DND-41 (cell line): ENCODE measurements at regions not wholly inside any gene's neighbourhood (a gene's known extent, or its start where the extent isn't known, plus 50 kb on each side); places are given as distances from the start of the nearest gene placed in this dataset.

Experiments
- ATAC-seq: fragments of 200-7000 bp; cut with Tn5 transposase; 3 replicates; pipeline ENCODE4 v1.9.1; 2021; ENCODE audit warnings: low read depth; ENCODE audit not compliant: insufficient read depth
- DNase-seq: peaks from one replicate; pipeline ENCODE4 v3.0.0-alpha.2; 2020
- H2AFZ ChIP-seq: 2 replicates; pipeline ENCODE4 v1.6.0; 2012; ENCODE audit warnings: low read depth, low read length
- H3K27ac ChIP-seq: 2 replicates; pipeline ENCODE4 v1.5.1; 2012; ENCODE audit warnings: low read length, inconsistent platforms
- H3K27me3 ChIP-seq: fragments of 200-600 bp; sonication (generic); 2 replicates; pipeline ENCODE4 v1.6.0; 2012; ENCODE audit warnings: low read length, mild to moderate bottlenecking, inconsistent platforms; ENCODE audit not compliant: insufficient read depth, poor library complexity
- H3K36me3 ChIP-seq: 2 replicates; pipeline ENCODE4 v1.5.1; 2012; ENCODE audit warnings: low read length, inconsistent platforms; ENCODE audit not compliant: insufficient read depth
- H3K4me1 ChIP-seq: 2 replicates; pipeline ENCODE4 v1.5.1; 2012; ENCODE audit warnings: mild to moderate bottlenecking, low read length; ENCODE audit not compliant: insufficient read depth
- H3K4me2 ChIP-seq: 2 replicates; pipeline ENCODE4 v1.6.0; 2012; ENCODE audit warnings: mild to moderate bottlenecking, moderate library complexity, low read length, inconsistent platforms; ENCODE audit not compliant: insufficient read depth
- H3K4me3 ChIP-seq, 2 experiments: fragments of 200-600 bp in 1 of 2; shearing (Covaris generic) in 1 of 2; 2 replicates each; pipeline ENCODE4 v1.5.1; 2012 to 2016; ENCODE audit warnings: inconsistent platforms in 2 of 2, low read length in 2 of 2, mild to moderate bottlenecking in 2 of 2, low read depth in 1 of 2, moderate library complexity in 1 of 2
- H3K79me2 ChIP-seq: 2 replicates; pipeline ENCODE4 v1.6.0; 2012; ENCODE audit warnings: low read length, inconsistent platforms; ENCODE audit not compliant: insufficient read depth
- H3K9ac ChIP-seq: 2 replicates; pipeline ENCODE4 v1.6.0; 2012; ENCODE audit warnings: low read depth, mild to moderate bottlenecking, inconsistent platforms, low read length, moderate library complexity
- H3K9me3 ChIP-seq: 2 replicates; pipeline ENCODE4 v1.5.1; 2012; ENCODE audit warnings: low read length, moderate library complexity, mild to moderate bottlenecking, inconsistent platforms; ENCODE audit not compliant: insufficient read depth, severe bottlenecking
- H4K20me1 ChIP-seq: 2 replicates; pipeline ENCODE4 v1.6.0; 2012; ENCODE audit warnings: low read length; ENCODE audit not compliant: insufficient read depth
- EZH2 ChIP-seq: IDR thresholded peaks from 3 replicates; pipeline ENCODE4 v1.6.1; 2012; ENCODE audit warnings: borderline replicate concordance, low read depth, mild to moderate bottlenecking, moderate library complexity, low read length, inconsistent platforms; ENCODE audit not compliant: severe bottlenecking
- TF ChIP-seq, protein P1 (sequence below): IDR thresholded peaks from 2 replicates; pipeline ENCODE4 v1.5.1; 2012; ENCODE audit warnings: borderline replicate concordance, low read length, moderate library complexity, mild to moderate bottlenecking; ENCODE audit not compliant: poor library complexity, severe bottlenecking; ENCODE audit errors: extremely low read depth

DNA sequence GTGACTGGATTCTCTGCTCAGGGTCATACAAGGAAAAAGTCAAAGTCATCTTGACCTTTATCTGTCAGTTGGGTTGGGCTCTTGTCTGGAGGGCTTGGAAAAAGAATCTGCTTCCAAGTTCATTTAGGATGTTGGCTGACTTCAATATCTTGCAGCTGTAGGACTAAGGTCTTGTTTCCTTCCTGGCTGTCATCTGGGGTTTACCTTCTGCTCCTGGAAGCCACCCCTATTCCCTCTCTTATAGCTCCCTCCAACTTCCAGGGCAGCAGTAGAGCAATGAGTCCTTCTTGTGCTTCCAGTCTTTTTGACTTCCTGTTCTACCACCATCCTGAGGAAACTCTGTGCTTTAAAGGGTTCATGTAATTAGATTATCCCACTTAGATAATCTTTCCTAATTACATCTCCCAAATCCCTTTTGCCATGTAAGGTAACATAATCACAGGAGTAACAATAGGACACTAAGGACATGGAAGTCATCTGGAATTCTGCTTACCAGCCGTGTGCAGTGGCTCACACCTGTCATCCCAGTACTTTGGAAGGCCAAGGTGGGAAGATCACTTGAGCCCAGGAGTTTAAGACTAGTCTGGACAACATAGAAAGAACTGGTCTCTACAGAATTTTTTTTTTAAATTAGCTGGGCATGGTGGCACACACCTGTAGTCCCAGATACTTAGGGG lies 170.7 kb upstream of the KITLG start:
- no peak overlapping the region for H2AFZ ChIP-seq
- H3K4me3 ChIP-seq, result no peak overlapping the region
- ATAC-seq (no peak), DNase-seq (no peak)
- H3K4me1 ChIP-seq, result no peaks in the 10 kb centered on the region
- no peaks in the 10 kb centered on the region for H3K9me3 ChIP-seq
- H3K27ac ChIP-seq, result no peak overlapping the region
- no peak overlapping the region for H3K9ac ChIP-seq
- no peak overlapping the region for H3K4me2 ChIP-seq
- H3K36me3 ChIP-seq, result no peaks in the 10 kb centered on the region
- no peaks in the 10 kb centered on the region for H4K20me1 ChIP-seq
- TF ChIP-seq EZH2, result no peak
- TF ChIP-seq, protein P1, sequence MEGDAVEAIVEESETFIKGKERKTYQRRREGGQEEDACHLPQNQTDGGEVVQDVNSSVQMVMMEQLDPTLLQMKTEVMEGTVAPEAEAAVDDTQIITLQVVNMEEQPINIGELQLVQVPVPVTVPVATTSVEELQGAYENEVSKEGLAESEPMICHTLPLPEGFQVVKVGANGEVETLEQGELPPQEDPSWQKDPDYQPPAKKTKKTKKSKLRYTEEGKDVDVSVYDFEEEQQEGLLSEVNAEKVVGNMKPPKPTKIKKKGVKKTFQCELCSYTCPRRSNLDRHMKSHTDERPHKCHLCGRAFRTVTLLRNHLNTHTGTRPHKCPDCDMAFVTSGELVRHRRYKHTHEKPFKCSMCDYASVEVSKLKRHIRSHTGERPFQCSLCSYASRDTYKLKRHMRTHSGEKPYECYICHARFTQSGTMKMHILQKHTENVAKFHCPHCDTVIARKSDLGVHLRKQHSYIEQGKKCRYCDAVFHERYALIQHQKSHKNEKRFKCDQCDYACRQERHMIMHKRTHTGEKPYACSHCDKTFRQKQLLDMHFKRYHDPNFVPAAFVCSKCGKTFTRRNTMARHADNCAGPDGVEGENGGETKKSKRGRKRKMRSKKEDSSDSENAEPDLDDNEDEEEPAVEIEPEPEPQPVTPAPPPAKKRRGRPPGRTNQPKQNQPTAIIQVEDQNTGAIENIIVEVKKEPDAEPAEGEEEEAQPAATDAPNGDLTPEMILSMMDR, result no peak
- H3K27me3 ChIP-seq, result no peaks in the 10 kb centered on the region
- no peaks in the 10 kb centered on the region for H3K79me2 ChIP-seq

- H3K9me3 ChIP-seq, result no peaks in the 10 kb centered on the region
Measured at GRCh38 chr12:88746386-88746785, 166.1 kb upstream of the KITLG start.

GRCh38 chr12:88743946-88744685 lies 163.8 kb upstream of the KITLG start:
- Histone ChIP-seq H4K20me1 (no peaks in the 10 kb centered on the region), H3K4me1 (no peaks in the 10 kb centered on the region), H3K4me3 (no peak overlapping the region), H3K36me3 (no peaks in the 10 kb centered on the region), H2AFZ (no peak overlapping the region), H3K9ac (no peak overlapping the region), H3K4me2 (no peak overlapping the region), H3K9me3 (no peaks in the 10 kb centered on the region), H3K27me3 (no peaks in the 10 kb centered on the region), H3K27ac (no peak overlapping the region), H3K79me2 (no peaks in the 10 kb centered on the region)
- TF ChIP-seq EZH2, result no peak
- TF ChIP-seq, protein P1, result no peak
- no peak for DNase-seq
- no peak for ATAC-seq

More at GRCh38 chr12:88746386-88746785, 166.1 kb upstream of the KITLG start:
- no peak overlapping the region for H3K9ac ChIP-seq
- TF ChIP-seq, protein P1, result no peak
- no peak for TF ChIP-seq EZH2
- H3K36me3 ChIP-seq, result no peaks in the 10 kb centered on the region
- ATAC-seq (no peak), DNase-seq (no peak)
- no peak overlapping the region for H2AFZ ChIP-seq
- no peaks in the 10 kb centered on the region for H4K20me1 ChIP-seq
- no peak overlapping the region for H3K27ac ChIP-seq
- H3K79me2 ChIP-seq, result no peaks in the 10 kb centered on the region
- no peak overlapping the region for H3K4me2 ChIP-seq
- H3K27me3 ChIP-seq, result no peaks in the 10 kb centered on the region
- no peaks in the 10 kb centered on the region for H3K4me1 ChIP-seq
- no peak overlapping the region for H3K4me3 ChIP-seq
